MCF 10A (cell line): ENCODE measurements at regions not wholly inside any gene's neighbourhood (a gene's known extent, or its start where the extent isn't known, plus 50 kb on each side); places are given as distances from the start of the nearest gene placed in this dataset.

Experiments
- BruUV-seq: library from RNA; stranded (reverse); fragments of 400-500 nt; replicated peaks from 2 replicates; lab custom pipeline; 2021; lab: Mats Ljungman, UMichigan
- CTCF ChIA-PET: fragments of 300-600 bp; sonication (Branson Sonifier 250); formaldehyde crosslinking; extraction: SDS; loops from one replicate; lab custom pipeline; 2021; ENCODE audit warnings: antibody characterized with exemption, inconsistent platforms; lab: Yijun Ruan, JAX
- POLR2A ChIA-PET: fragments of 300-600, 350-650 bp; sonication (Branson Sonifier 250); formaldehyde crosslinking; extraction: SDS; loops from one replicate; lab custom pipeline; 2020; ENCODE audit warnings: antibody characterized with exemption, inconsistent platforms; lab: Yijun Ruan, JAX
- DNase-seq: peaks from one replicate; pipeline ENCODE4 v3.0.0-alpha.2; 2018; ENCODE audit not compliant: unreplicated experiment
- H3K27ac Mint-ChIP-seq: one replicate; pipeline ENCODE4 v1.8.0; 2022; ENCODE audit warnings: mild to moderate bottlenecking, low read depth, mixed read lengths; ENCODE audit not compliant: unreplicated experiment
- H3K27me3 Mint-ChIP-seq: one replicate; pipeline ENCODE4 v1.8.0; 2022; ENCODE audit warnings: mixed read lengths; ENCODE audit not compliant: insufficient read depth, unreplicated experiment
- H3K36me3 Mint-ChIP-seq: one replicate; pipeline ENCODE4 v1.8.0; 2022; ENCODE audit warnings: mild to moderate bottlenecking, moderate library complexity, mixed read lengths; ENCODE audit not compliant: insufficient read depth, unreplicated experiment
- H3K4me1 Mint-ChIP-seq: one replicate; pipeline ENCODE4 v1.8.0; 2022; ENCODE audit warnings: mixed read lengths; ENCODE audit not compliant: insufficient read depth, unreplicated experiment
- H3K4me3 Mint-ChIP-seq: one replicate; pipeline ENCODE4 v1.8.0; 2022; ENCODE audit warnings: mild to moderate bottlenecking, moderate library complexity, mixed read lengths; ENCODE audit not compliant: unreplicated experiment
- H3K9me3 Mint-ChIP-seq: one replicate; pipeline ENCODE4 v1.8.0; 2022; ENCODE audit warnings: mixed read lengths; ENCODE audit not compliant: unreplicated experiment
- CTCF ChIP-seq: fragments of 200-600 bp; IDR thresholded peaks from one replicate; pipeline ENCODE4 v1.8.0; 2022; ENCODE audit warnings: antibody characterized with exemption, mild to moderate bottlenecking; ENCODE audit not compliant: unreplicated experiment
- intact Hi-C: fragments of 100-400 bp; cut with micrococcal nuclease; formaldehyde crosslinking; loops from 2 replicates; pipeline ENCODE4 v1.14.1; 2022

GRCh38 chr11:91350931-91351330 lies 873.7 kb upstream of the FAT3 start:
- no peaks in the 10 kb centered on the region for H3K4me1 Mint-ChIP-seq
- ChIA-PET CTCF (no interaction called here), POLR2A (no interaction called here)
- intact Hi-C loops: no loop called here
- H3K4me3 Mint-ChIP-seq: no peak overlapping the region
- H3K27ac Mint-ChIP-seq: no peak overlapping the region
- no peaks in the 10 kb centered on the region for H3K9me3 Mint-ChIP-seq
- BruUV-seq: no TSS peak
- no peaks in the 10 kb centered on the region for H3K36me3 Mint-ChIP-seq
- no peak for TF ChIP-seq CTCF
- H3K27me3 Mint-ChIP-seq: no peaks in the 10 kb centered on the region
- no peak for DNase-seq

- Mint-ChIP-seq H3K4me3 (no peak overlapping the region), H3K4me1 (no peaks in the 10 kb centered on the region), H3K27ac (no peak overlapping the region), H3K27me3 (no peaks in the 10 kb centered on the region), H3K9me3 (no peaks in the 10 kb centered on the region), H3K36me3 (no peaks in the 10 kb centered on the region)
- no peak for TF ChIP-seq CTCF
- intact Hi-C loops: no loop called here
- POLR2A ChIA-PET: no interaction called here
- BruUV-seq: no TSS peak
- CTCF ChIA-PET: no interaction called here
- DNase-seq: no peak
These were observed 897.9 kb upstream of the FAT3 start for GRCh38 chr11:91326751-91327150.

GRCh38 chr11:91326280-91326679 lies 898.3 kb upstream of the FAT3 start:
- no peak for DNase-seq
- intact Hi-C loops: no loop called here
- no TSS peak for BruUV-seq
- H3K27me3 Mint-ChIP-seq: no peaks in the 10 kb centered on the region
- no peak overlapping the region for H3K27ac Mint-ChIP-seq
- no peak overlapping the region for H3K4me3 Mint-ChIP-seq
- H3K9me3 Mint-ChIP-seq: no peaks in the 10 kb centered on the region
- CTCF ChIA-PET: no interaction called here
- no peaks in the 10 kb centered on the region for H3K4me1 Mint-ChIP-seq
- no peak for TF ChIP-seq CTCF
- no peaks in the 10 kb centered on the region for H3K36me3 Mint-ChIP-seq
- POLR2A ChIA-PET: no interaction called here

- Mint-ChIP-seq H3K27me3 (no peaks in the 10 kb centered on the region), H3K27ac (no peak overlapping the region), H3K9me3 (no peaks in the 10 kb centered on the region), H3K36me3 (no peaks in the 10 kb centered on the region), H3K4me1 (no peaks in the 10 kb centered on the region), H3K4me3 (no peak overlapping the region)
- BruUV-seq: no TSS peak
- no peak for DNase-seq
- TF ChIP-seq CTCF: no peak
- POLR2A ChIA-PET: interaction anchor here (0.6 to 1.0 kb wide), 2 partner anchors 10 to 908 kb away, joined by 3 to 4 read pairs; no protein-coding TSS in a partner anchor
- CTCF ChIA-PET: no interaction called here
- intact Hi-C loops: no loop called here
These were observed 910.1 kb upstream of the FAT3 start for GRCh38 chr11:91314521-91314920.
